OCI-LY3 (cell line): ENCODE measurements at regions not wholly inside any gene's neighbourhood (a gene's known extent, or its start where the extent isn't known, plus 50 kb on each side); places are given as distances from the start of the nearest gene placed in this dataset.

Experiments
- H2AFZ ChIP-seq: fragments of 200-600, 300-600 bp; shearing (Covaris generic); 2 replicates; pipeline ENCODE4 v1.6.0; 2014; ENCODE audit warnings: antibody characterized with exemption, low read depth, low read length
- H3K27ac ChIP-seq: fragments of 200-600, 300-600 bp; sonication (generic); 2 replicates; pipeline ENCODE4 v1.5.1; 2014; ENCODE audit warnings: mild to moderate bottlenecking, low read length, moderate library complexity, mixed read lengths
- H3K27me3 ChIP-seq: fragments of 200-600, 300-600 bp; sonication (generic); 2 replicates; pipeline ENCODE4 v1.6.1; 2014; ENCODE audit warnings: low read depth, low read length, mixed read lengths
- H3K36me3 ChIP-seq: fragments of 200-600, 300-600 bp; sonication (generic); replicated peaks from 2 replicates; pipeline ENCODE3; 2014; ENCODE audit warnings: low read depth, low read length, mixed read lengths
- H3K4me1 ChIP-seq: fragments of 300-600, 200-600 bp; sonication (generic); 2 replicates; pipeline ENCODE4 v1.6.1; 2014; ENCODE audit warnings: low read length, mixed read lengths
- H3K4me2 ChIP-seq: fragments of 200-600, 300-600 bp; sonication (generic); 2 replicates; pipeline ENCODE4 v1.6.1; 2014; ENCODE audit warnings: low read length, mixed read lengths
- H3K4me3 ChIP-seq: fragments of 300-600, 200-600 bp; sonication (generic); 2 replicates; pipeline ENCODE4 v1.5.1; 2014; ENCODE audit warnings: antibody characterized with exemption, mild to moderate bottlenecking, low read length, moderate library complexity
- H3K79me2 ChIP-seq: fragments of 300-600, 200-600 bp; shearing (Covaris generic); 2 replicates; pipeline ENCODE4 v1.6.1; 2014; ENCODE audit warnings: mild to moderate bottlenecking, low read length, mixed read lengths
- H3K9ac ChIP-seq: fragments of 300-600, 200-600 bp; shearing (Covaris generic); 2 replicates; pipeline ENCODE4 v1.6.0; 2014; ENCODE audit warnings: mild to moderate bottlenecking, low read length, moderate library complexity
- H3K9me3 ChIP-seq: fragments of 200-600, 300-600 bp; shearing (Covaris generic); 2 replicates; pipeline ENCODE4 v1.6.1; 2014; ENCODE audit warnings: low read length, mixed read lengths; ENCODE audit not compliant: insufficient read depth
- H4K20me1 ChIP-seq: fragments of 200-600, 300-600 bp; sonication (generic); 2 replicates; pipeline ENCODE4 v1.6.1; 2016; ENCODE audit warnings: low read length, mixed read lengths; ENCODE audit not compliant: insufficient read depth
- CTCF ChIP-seq: fragments of 200-600, 300-600 bp; sonication (generic); IDR thresholded peaks from 2 replicates; pipeline ENCODE4 v1.5.1; 2014; ENCODE audit warnings: antibody characterized with exemption, low read length, low read depth
- EZH2phosphoT487 ChIP-seq: fragments of 200-600 bp; shearing (Covaris generic); IDR thresholded peaks from 2 replicates; pipeline ENCODE4 v1.6.1; 2018; ENCODE audit warnings: antibody characterized with exemption, mixed run types, low read depth

GRCh38 chr4:19260346-19260745, 991.4 kb upstream of the SLIT2 start:
- Histone ChIP-seq H3K4me3 (no peak overlapping the region), H4K20me1 (no peaks in the 10 kb centered on the region), H3K9ac (no peak overlapping the region), H3K9me3 (no peaks in the 10 kb centered on the region), H3K36me3 (no peaks in the 10 kb centered on the region), H3K27ac (no peak overlapping the region), H3K79me2 (no peaks in the 10 kb centered on the region), H3K4me1 (no peaks in the 10 kb centered on the region), H3K27me3 (no peaks in the 10 kb centered on the region), H2AFZ (no peak overlapping the region), H3K4me2 (no peak overlapping the region)
- TF ChIP-seq CTCF (no peak), EZH2phosphoT487 (no peak)

DNA sequence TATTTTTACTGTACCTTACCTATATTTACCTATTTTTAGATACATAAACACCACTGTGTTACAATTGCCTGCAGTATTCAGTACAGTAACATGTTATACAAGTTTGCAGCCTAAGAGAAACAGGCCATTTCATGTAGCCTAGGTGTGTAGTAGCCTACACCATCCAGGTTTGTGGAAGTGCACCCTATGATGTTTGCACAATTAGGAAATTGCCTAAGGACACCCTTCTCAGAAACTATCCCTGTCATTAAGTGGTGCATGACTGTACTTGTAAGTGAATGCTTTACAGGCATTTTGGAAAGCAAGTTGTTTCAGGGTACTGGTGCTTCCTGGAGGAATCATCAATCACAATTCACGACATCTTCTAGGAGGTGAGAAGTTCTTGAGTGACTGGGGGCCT, 991.8 kb upstream of the SLIT2 start:
- no peaks in the 10 kb centered on the region for H3K9me3 ChIP-seq
- no peaks in the 10 kb centered on the region for H3K27me3 ChIP-seq
- no peak overlapping the region for H3K9ac ChIP-seq
- no peaks in the 10 kb centered on the region for H3K79me2 ChIP-seq
- no peaks in the 10 kb centered on the region for H3K4me1 ChIP-seq
- TF ChIP-seq CTCF (no peak), EZH2phosphoT487 (no peak)
- no peak overlapping the region for H3K27ac ChIP-seq
- no peak overlapping the region for H3K4me3 ChIP-seq
- no peaks in the 10 kb centered on the region for H4K20me1 ChIP-seq
- H3K36me3 ChIP-seq = no peaks in the 10 kb centered on the region
- H2AFZ ChIP-seq = no peak overlapping the region
- no peak overlapping the region for H3K4me2 ChIP-seq

- no peaks in the 10 kb centered on the region for H3K9me3 ChIP-seq
- no peaks in the 10 kb centered on the region for H3K79me2 ChIP-seq
- no peak overlapping the region for H3K4me2 ChIP-seq
- no peaks in the 10 kb centered on the region for H3K4me1 ChIP-seq
- H3K9ac ChIP-seq = no peak overlapping the region
- H2AFZ ChIP-seq = no peak overlapping the region
- no peak for TF ChIP-seq EZH2phosphoT487
- no peak for TF ChIP-seq CTCF
- no peaks in the 10 kb centered on the region for H4K20me1 ChIP-seq
- no peaks in the 10 kb centered on the region for H3K27me3 ChIP-seq
- no peak overlapping the region for H3K27ac ChIP-seq
- H3K36me3 ChIP-seq = no peaks in the 10 kb centered on the region
- H3K4me3 ChIP-seq = no peak overlapping the region
Observed at GRCh38 chr4:19256823-19257222, 994.9 kb upstream of the SLIT2 start.

DNA sequence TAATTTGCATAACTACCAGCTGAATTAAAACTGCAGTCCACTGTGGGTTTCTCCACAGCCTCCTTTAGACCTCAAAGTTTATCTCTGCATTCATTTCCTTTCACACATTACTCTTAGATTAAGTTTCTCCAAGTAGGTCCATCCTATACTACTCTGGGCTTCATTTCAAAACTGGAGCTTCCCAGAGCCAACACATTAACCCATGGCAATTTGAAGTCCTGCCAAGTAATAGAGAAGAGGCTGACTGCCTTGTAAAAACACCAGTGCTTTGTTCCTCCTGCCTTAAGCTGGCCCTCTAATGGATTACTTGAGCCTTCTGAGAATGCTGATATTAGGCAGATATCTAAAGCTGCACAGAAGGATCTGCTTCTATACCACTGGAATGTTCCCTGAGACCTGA, 997.2 kb upstream of the SLIT2 start:
- Histone ChIP-seq H3K4me2 (no peak overlapping the region), H4K20me1 (no peaks in the 10 kb centered on the region), H3K27ac (no peak overlapping the region), H3K4me3 (no peak overlapping the region), H3K4me1 (no peaks in the 10 kb centered on the region), H2AFZ (no peak overlapping the region), H3K79me2 (no peaks in the 10 kb centered on the region), H3K9me3 (no peaks in the 10 kb centered on the region), H3K27me3 (no peaks in the 10 kb centered on the region), H3K9ac (no peak overlapping the region), H3K36me3 (no peaks in the 10 kb centered on the region)
- TF ChIP-seq EZH2phosphoT487 (no peak), CTCF (no peak)
